ENCODE measurements at regions not wholly inside any gene's neighbourhood (a gene's known extent, or its start where the extent isn't known, plus 50 kb on each side); places are given as distances from the start of the nearest gene placed in this dataset.
"Not testable (repeated sequence)": the region's sequence is repeated elsewhere in the genome, so short reads cannot be mapped to it uniquely, and the experiment has no call there.

DNA sequence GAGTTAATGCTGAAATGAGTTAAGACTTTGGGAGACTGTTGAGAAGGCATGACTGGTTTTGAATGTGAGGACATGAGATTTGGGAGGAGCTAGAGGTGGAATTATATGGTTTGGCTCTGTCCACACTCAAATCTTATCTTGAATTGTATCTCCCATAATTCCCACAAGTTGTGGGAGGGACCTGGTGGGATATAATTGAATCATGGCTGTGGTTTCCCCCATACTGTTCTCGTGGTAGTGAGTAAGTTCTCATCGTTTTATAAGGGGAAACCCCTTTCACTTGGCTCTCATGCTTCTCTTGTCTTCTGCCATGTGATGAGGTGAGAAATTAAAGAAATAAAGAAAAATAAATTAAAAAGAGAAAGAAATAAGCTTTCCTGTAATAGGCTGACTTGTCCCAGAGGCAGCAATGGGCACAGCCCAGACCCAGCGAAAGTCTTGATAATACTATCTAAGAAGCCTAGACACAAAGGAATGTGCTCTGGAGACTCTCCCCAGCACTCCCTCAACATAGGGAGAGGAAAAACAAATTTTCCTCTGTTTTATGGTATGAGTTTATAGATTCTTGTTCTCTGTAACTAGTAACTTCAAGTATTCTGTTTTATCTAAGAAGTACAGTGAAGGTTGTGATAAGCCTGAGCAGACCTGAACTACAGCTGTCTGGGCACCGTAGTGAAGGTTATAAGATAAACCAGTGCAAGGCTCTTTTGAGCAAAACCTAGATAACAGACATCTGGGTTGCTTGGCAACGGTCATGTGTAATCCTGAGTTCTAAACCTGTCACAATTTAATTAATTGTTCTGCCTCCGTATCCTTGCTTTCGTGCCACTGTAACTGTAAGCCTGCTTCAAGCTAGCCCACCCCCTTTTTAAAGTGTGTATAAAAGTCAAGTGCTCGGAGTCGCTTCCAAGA lies 88.9 kb upstream of the ECI2 start:
- Histone ChIP-seq H3K4me1 (ENCODE audit: control insufficient read depth, insufficient read depth, low read length) (peaks cover 15% of the 10 kb centered on the region), H3K9me3 (ENCODE audit: control insufficient read depth, low read length) (no peaks in the 10 kb centered on the region), H3K4me3 (ENCODE audit: low read length) (no peak overlapping the region), H3K27me3 (ENCODE audit: control insufficient read depth, insufficient read depth, low read length) (no peaks in the 10 kb centered on the region), H3K9ac (ENCODE audit: low read length) (no peak overlapping the region), H3K36me3 (ENCODE audit: control insufficient read depth, insufficient read depth, low read length) (no peaks in the 10 kb centered on the region)

DNA sequence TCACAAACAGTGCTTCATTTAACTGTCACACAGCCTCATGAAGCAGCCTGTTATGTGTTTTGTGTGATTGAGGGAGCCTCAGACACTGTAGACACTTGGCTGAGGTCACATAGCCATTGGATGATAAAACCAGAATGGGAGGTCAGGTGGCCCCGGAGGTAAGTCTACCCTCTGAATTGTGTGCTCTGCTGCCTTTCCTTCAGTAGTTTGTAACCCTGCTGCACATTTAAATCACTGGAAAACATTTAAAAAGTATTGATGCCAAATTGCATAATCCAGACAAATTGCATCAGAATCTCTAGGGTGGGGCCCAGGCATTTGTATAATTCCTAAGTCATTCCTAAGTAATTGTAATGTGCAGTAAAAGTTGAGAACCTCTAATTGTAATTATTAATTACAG lies 85.2 kb upstream of the ECI2 start:
- no peak overlapping the region for H3K9ac ChIP-seq (ENCODE audit: low read length)
- no peak overlapping the region for H3K4me3 ChIP-seq (ENCODE audit: low read length)
- H3K27me3 ChIP-seq (ENCODE audit: control insufficient read depth, insufficient read depth, low read length), result no peaks in the 10 kb centered on the region
- H3K4me1 ChIP-seq (ENCODE audit: control insufficient read depth, insufficient read depth, low read length), result peaks cover 15% of the 10 kb centered on the region
- H3K36me3 ChIP-seq (ENCODE audit: control insufficient read depth, insufficient read depth, low read length), result no peaks in the 10 kb centered on the region
- no peaks in the 10 kb centered on the region for H3K9me3 ChIP-seq (ENCODE audit: control insufficient read depth, low read length)

DNA sequence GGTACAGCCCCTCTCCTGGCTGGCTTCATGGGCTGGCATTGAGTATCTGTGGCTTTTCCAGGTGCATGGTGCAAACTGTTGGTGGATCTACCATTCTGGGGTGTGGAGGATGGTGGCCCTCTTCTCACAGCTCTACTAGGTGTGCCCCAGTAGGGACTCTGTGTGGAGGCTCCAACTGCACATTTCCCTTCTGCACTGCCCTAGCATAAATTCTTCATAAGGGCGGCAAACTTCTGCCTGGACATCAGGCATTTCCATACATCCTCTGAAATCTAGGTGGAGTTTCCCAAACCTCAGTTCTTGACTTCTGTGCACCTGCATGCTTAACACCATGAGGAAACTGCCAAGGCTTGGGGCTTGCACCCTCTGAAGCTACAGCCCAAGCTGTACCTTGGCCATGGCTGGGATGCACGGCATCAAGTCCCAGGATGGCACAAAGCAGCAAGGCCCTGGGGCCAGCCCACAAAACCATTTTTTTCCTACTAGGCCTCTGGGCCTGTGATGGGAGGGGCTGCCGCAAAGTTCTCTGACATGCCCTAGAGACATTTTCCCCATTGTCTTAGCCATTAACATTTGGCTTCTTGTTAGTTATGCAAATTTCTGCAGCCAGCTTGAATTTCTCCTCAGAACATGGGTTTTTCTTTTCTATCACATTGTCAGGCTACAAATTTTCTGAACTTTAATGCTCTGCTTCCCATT lies 83.4 kb upstream of the ECI2 start:
- H3K36me3 ChIP-seq (ENCODE audit: control insufficient read depth, insufficient read depth, low read length); H3K9ac ChIP-seq (ENCODE audit: low read length); H3K27me3 ChIP-seq (ENCODE audit: control insufficient read depth, insufficient read depth, low read length); H3K4me1 ChIP-seq (ENCODE audit: control insufficient read depth, insufficient read depth, low read length); H3K4me3 ChIP-seq (ENCODE audit: low read length); H3K9me3 ChIP-seq (ENCODE audit: control insufficient read depth, low read length): not testable (repeated sequence)

DNA sequence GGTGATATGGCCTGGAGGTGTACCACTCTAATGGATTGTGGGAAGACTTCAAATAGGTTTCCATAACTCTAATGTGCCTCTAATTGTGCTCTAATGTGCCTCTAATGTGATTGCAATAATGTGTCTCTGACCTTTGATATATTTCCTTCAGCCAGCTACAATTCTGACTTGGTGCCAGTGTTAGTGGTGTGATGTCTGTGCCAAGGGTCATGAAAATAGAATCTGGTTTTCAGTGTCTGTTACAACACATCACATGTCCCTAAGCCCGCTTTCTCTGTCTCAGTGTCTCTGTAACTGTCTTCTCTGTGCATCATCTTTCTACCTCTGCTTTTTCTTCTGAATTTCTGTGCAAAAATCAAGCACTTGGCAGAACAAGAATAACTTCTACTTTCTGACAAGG lies 77.2 kb upstream of the ECI2 start:
- H3K36me3 ChIP-seq (ENCODE audit: control insufficient read depth, insufficient read depth, low read length), result no peaks in the 10 kb centered on the region
- no peak overlapping the region for H3K4me3 ChIP-seq (ENCODE audit: low read length)
- H3K9ac ChIP-seq (ENCODE audit: low read length), result no peak overlapping the region
- H3K27me3 ChIP-seq (ENCODE audit: control insufficient read depth, insufficient read depth, low read length), result no peaks in the 10 kb centered on the region
- no peaks in the 10 kb centered on the region for H3K9me3 ChIP-seq (ENCODE audit: control insufficient read depth, low read length)
- H3K4me1 ChIP-seq (ENCODE audit: control insufficient read depth, insufficient read depth, low read length), result no peaks in the 10 kb centered on the region

DNA sequence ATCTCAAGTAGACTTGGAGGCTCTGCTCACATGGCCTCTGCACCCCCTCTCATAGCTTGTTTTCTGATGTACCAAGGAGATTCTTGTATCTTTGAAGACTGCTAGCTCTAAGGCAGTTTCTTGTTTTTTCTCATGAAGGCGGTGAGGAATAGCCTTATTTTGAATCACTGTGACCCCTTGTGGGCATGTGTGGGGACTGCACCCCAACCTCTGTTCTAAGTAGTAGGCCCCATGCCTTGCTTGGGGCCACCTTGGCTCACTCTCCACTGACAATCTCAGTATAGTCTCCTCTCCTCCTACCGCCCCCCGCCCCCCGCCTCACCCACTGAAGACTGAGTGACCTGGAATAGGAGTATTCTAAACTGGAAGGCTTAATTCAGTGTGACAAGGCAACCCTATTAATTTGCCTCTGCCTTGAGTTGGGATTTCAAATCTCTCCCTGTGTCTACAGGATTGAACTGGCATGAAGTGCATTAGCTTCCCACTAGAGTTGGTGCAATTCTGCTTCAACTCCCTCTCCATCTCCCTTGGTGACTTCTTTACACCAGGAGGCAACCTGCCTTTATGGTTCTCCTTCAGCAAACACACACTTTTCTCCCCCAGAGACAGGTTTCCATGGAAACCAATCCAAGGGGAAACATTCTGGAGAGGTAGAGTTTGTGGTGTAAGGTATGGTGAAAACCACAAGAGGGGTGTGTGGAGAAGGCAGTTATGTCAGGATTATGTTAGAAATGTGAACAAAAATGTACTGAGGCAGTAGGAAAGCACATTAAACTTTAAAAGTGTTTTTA lies 75.4 kb upstream of the ECI2 start:
- H3K9me3 ChIP-seq (ENCODE audit: control insufficient read depth, low read length), result no peaks in the 10 kb centered on the region
- H3K4me1 ChIP-seq (ENCODE audit: control insufficient read depth, insufficient read depth, low read length), result no peaks in the 10 kb centered on the region
- no peak overlapping the region for H3K4me3 ChIP-seq (ENCODE audit: low read length)
- H3K36me3 ChIP-seq (ENCODE audit: control insufficient read depth, insufficient read depth, low read length), result no peaks in the 10 kb centered on the region
- H3K9ac ChIP-seq (ENCODE audit: low read length), result no peak overlapping the region
- no peaks in the 10 kb centered on the region for H3K27me3 ChIP-seq (ENCODE audit: control insufficient read depth, insufficient read depth, low read length)

DNA sequence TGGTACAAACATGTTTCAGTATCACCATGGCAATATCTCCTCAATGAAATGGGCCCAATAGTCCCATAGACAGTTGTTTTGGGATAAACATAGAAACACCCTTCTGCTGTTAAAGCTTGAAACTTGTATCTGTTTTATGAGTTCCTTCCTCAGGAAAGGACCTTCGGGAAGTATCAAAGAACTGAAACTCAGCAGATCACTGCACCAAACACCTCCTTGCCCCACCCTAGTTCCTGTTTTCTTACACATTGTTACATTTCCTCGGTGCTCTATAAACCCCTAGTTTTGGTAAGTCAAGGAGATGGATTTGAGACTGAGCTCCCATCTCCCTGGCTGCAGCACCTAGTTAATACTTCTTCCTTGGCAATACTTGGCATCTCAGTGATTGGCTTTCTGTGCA lies 73.8 kb upstream of the ECI2 start:
- no peaks in the 10 kb centered on the region for H3K9me3 ChIP-seq (ENCODE audit: control insufficient read depth, low read length)

DNA sequence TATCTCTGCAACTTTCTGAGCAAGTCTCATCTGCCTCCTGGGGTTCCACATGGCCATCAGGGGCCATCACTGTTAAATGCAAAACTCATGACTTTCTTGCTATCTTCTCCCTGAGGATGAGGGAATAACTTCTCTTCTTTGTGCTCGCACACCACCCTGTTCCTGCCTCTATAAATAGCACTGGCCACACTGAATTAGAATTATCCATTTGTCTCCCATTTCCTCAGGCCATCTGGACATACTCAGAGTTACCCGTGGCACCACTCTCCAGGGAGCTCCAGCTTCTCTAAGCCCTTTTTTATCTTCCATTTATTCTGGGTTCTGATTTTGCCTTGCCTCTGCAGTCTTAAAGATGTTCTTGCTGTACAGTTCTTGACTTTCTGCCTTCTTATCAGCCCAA lies 72.8 kb upstream of the ECI2 start:
- Histone ChIP-seq H3K9me3 (ENCODE audit: control insufficient read depth, low read length) (no peaks in the 10 kb centered on the region), H3K9ac (ENCODE audit: low read length) (no peak overlapping the region), H3K36me3 (ENCODE audit: control insufficient read depth, insufficient read depth, low read length) (no peaks in the 10 kb centered on the region), H3K4me1 (ENCODE audit: control insufficient read depth, insufficient read depth, low read length) (no peaks in the 10 kb centered on the region), H3K27me3 (ENCODE audit: control insufficient read depth, insufficient read depth, low read length) (no peaks in the 10 kb centered on the region), H3K4me3 (ENCODE audit: low read length) (no peak overlapping the region)

More for the DNA sequence above, 73.8 kb upstream of the ECI2 start:
- Histone ChIP-seq H3K4me1 (ENCODE audit: control insufficient read depth, insufficient read depth, low read length) (no peaks in the 10 kb centered on the region), H3K4me3 (ENCODE audit: low read length) (no peak overlapping the region), H3K27me3 (ENCODE audit: control insufficient read depth, insufficient read depth, low read length) (no peaks in the 10 kb centered on the region), H3K9ac (ENCODE audit: low read length) (no peak overlapping the region), H3K36me3 (ENCODE audit: control insufficient read depth, insufficient read depth, low read length) (no peaks in the 10 kb centered on the region)

DNA sequence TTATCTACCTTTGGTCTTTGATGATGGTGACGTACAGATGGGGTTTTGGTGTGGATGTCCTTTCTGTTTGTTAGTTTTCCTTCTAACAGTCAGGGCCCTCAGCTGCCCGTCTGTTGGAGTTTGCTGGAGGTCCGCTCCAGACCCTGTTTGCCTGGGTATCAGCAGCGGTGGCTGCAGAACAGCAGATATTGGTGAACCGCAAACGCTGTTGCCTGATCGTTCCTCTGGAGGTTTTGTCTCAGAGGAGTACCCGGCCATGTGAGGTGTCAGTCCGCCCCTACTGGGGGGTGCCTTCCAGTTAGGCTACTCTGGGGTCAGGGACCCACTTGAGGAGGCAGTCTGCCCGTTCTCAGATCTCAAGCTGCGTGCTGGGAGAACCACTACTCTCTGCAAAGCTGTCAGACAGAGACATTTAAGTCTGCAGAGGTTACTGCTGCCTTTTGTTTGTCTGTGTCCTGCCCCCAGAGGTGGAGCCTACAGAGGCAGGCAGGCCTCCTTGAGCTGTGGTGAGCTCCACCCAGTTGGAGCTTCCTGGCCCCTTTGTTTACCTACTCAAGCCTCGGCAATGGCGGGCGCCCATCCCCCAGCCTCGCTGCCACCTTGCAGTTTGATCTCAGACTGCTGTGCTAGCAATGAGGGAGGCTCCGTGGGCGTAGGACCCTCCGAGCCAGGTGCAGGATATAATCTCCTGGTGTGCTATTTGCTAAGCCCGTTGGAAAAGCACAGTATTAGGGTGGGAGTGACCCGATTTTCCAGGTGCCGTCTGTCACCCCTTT lies 68.5 kb upstream of the ECI2 start:
- H3K9me3 ChIP-seq (ENCODE audit: control insufficient read depth, low read length); H3K27me3 ChIP-seq (ENCODE audit: control insufficient read depth, insufficient read depth, low read length); H3K4me1 ChIP-seq (ENCODE audit: control insufficient read depth, insufficient read depth, low read length); H3K9ac ChIP-seq (ENCODE audit: low read length); H3K36me3 ChIP-seq (ENCODE audit: control insufficient read depth, insufficient read depth, low read length); H3K4me3 ChIP-seq (ENCODE audit: low read length): not testable (repeated sequence)

DNA sequence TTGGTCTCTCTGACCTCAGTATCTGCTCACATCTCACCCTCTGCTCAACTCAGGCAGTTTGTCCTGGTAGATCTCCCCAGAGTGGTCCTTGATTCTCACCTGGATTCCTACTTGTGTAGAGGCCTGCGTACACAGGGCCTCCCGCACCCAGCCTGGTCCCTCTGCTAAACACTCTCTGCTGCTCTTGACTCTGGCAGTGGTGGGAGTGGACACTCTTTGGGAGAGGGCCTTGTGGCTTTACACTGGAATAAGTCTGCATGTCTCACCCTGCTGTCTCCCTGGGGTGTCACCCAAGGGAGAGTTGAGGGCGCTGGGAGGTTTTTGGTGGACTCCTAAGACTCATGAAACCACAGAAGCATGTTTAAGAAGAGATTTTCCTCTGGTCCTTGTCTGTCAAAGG lies 57.3 kb upstream of the ECI2 start:
- no peak overlapping the region for H3K9ac ChIP-seq (ENCODE audit: low read length)
- no peaks in the 10 kb centered on the region for H3K27me3 ChIP-seq (ENCODE audit: control insufficient read depth, insufficient read depth, low read length)
- H3K4me3 ChIP-seq (ENCODE audit: low read length), result no peak overlapping the region
- no peaks in the 10 kb centered on the region for H3K36me3 ChIP-seq (ENCODE audit: control insufficient read depth, insufficient read depth, low read length)
- no peaks in the 10 kb centered on the region for H3K9me3 ChIP-seq (ENCODE audit: control insufficient read depth, low read length)
- H3K4me1 ChIP-seq (ENCODE audit: control insufficient read depth, insufficient read depth, low read length), result no peaks in the 10 kb centered on the region

DNA sequence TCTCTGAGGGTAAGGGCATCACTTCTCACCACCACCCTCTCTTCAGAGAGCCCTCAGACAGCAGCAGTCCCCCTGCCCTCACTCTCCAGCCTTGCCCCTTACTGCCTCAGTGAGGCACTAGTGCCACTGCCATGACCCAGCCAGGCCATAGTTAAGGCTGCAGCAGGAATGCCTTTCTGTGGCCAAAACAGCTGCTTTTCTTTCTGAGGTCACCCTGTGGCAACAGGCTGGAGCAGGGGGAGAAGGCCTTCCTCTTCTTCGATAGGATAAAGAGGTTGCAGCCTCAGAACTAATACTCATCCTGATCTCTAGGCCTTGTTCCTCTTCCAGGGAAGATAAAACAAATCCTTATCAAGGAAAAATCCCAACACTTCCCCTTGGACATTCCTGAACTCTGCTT lies 56.8 kb upstream of the ECI2 start:
- Histone ChIP-seq H3K4me1 (ENCODE audit: control insufficient read depth, insufficient read depth, low read length) (no peaks in the 10 kb centered on the region), H3K9ac (ENCODE audit: low read length) (no peak overlapping the region), H3K36me3 (ENCODE audit: control insufficient read depth, insufficient read depth, low read length) (no peaks in the 10 kb centered on the region), H3K4me3 (ENCODE audit: low read length) (no peak overlapping the region), H3K27me3 (ENCODE audit: control insufficient read depth, insufficient read depth, low read length) (no peaks in the 10 kb centered on the region), H3K9me3 (ENCODE audit: control insufficient read depth, low read length) (no peaks in the 10 kb centered on the region)

DNA sequence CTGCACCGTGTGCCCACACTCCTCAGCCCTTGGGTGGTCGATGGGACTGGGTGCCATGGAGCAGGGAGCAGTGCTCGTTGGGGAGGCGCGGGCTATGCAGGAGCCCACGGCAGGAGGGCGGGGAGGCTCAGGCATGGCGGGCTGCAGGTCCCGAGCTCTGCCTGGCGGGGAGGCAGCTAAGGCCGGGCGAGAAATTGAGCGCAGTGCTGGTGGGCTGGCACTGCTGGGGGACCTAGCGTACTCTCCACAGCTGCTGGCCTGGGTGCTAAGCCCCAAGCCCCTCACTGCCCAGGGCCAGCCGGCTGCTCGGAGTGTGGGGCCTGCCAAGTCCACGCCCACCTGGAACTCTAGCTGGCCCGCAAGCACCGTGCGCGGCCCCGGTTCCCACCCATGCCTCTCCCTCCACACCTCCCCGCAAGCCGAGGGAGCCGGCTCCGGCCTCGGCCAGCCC lies 55.9 kb upstream of the ECI2 start:
- Histone ChIP-seq H3K4me3 (ENCODE audit: low read length) (no peak overlapping the region), H3K4me1 (ENCODE audit: control insufficient read depth, insufficient read depth, low read length) (no peaks in the 10 kb centered on the region), H3K9ac (ENCODE audit: low read length) (no peak overlapping the region), H3K27me3 (ENCODE audit: control insufficient read depth, insufficient read depth, low read length) (no peaks in the 10 kb centered on the region), H3K9me3 (ENCODE audit: control insufficient read depth, low read length) (no peaks in the 10 kb centered on the region), H3K36me3 (ENCODE audit: control insufficient read depth, insufficient read depth, low read length) (no peaks in the 10 kb centered on the region)

All from mucosa of stomach (tissue), 1 donor.